GM10266 (cell line): ENCODE measurements at regions not wholly inside any gene's neighbourhood (a gene's known extent, or its start where the extent isn't known, plus 50 kb on each side); places are given as distances from the start of the nearest gene placed in this dataset.

ENCODE experiments used
- DNase-seq: peaks from one replicate; pipeline ENCODE4 v3.0.0; 2012; ENCODE audit errors: extremely low spot score
- CTCF ChIP-seq: IDR thresholded peaks from 2 replicates; pipeline ENCODE4 v1.5.1; 2012; ENCODE audit warnings: mild to moderate bottlenecking, low read depth; ENCODE audit not compliant: control insufficient read depth, insufficient read depth; ENCODE audit errors: missing control alignments

- no peak for TF ChIP-seq CTCF
- DNase-seq, result no peak
These were observed 69.4 kb upstream of the NAV3 start for GRCh38 chr12:77761286-77761685.

GRCh38 chr12:77760271-77761025, 70.2 kb upstream of the NAV3 start:
- no peak for TF ChIP-seq CTCF
- no peak for DNase-seq

GRCh38 chr12:77754086-77754485, 76.6 kb upstream of the NAV3 start:
- TF ChIP-seq CTCF, result no peak
- no peak for DNase-seq

GRCh38 chr12:77751939-77752338, 78.8 kb upstream of the NAV3 start:
- TF ChIP-seq CTCF, result no peak
- no peak for DNase-seq

- TF ChIP-seq CTCF, result no peak
- peak; percentile 42 for DNase-seq
These were observed 84.6 kb upstream of the NAV3 start for GRCh38 chr12:77746096-77746495.

GRCh38 chr12:77745624-77746023, 85.1 kb upstream of the NAV3 start:
- DNase-seq, result no peak
- TF ChIP-seq CTCF, result no peak

- no peak for DNase-seq
- no peak for TF ChIP-seq CTCF
These were observed 88.1 kb upstream of the NAV3 start for GRCh38 chr12:77742631-77743030.
